CD4-positive, alpha-beta T cell treated with Interleukin-12 subunit alpha and Interleukin-12 subunit beta, for 1 hour (primary cell): ENCODE measurements at regions not wholly inside any gene's neighbourhood (a gene's known extent, or its start where the extent isn't known, plus 50 kb on each side); places are given as distances from the start of the nearest gene placed in this dataset.
A peak's percentile ranks its signal among the peaks of the same experiment; 100 is the strongest.
"Not testable (repeated sequence)": the region's sequence is repeated elsewhere in the genome, so short reads cannot be mapped to it uniquely, and the experiment has no call there.

Source experiments
- DNase-seq: peaks from one replicate; pipeline ENCODE4 v3.0.0-alpha.2; 2020

- DNase-seq, result not testable (repeated sequence)
Measured at GRCh38 chr9:39674437-39675210, 319.2 kb downstream of the SPATA31A1 start.

DNA sequence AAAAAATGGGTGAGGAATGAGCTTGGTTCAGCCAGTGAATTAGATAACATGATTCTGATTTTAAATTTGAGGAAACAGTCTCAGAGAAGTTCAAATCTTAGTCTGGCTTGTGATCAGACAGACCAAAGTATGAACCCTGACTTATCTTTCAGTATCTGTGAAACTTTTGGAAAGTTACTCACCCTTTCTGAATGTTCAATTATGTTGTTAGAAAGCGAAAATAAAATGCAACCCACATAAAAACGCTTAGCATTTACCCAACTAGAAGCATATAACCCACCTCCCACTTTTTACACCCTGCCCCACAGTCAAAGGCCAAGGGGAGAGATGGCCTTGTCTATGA, 319.7 kb downstream of the SPATA31A1 start:
- DNase-seq, result not testable (repeated sequence)

- DNase-seq, result not testable (repeated sequence)
Measured at GRCh38 chr9:39678534-39679263, 323.2 kb downstream of the SPATA31A1 start.

DNA sequence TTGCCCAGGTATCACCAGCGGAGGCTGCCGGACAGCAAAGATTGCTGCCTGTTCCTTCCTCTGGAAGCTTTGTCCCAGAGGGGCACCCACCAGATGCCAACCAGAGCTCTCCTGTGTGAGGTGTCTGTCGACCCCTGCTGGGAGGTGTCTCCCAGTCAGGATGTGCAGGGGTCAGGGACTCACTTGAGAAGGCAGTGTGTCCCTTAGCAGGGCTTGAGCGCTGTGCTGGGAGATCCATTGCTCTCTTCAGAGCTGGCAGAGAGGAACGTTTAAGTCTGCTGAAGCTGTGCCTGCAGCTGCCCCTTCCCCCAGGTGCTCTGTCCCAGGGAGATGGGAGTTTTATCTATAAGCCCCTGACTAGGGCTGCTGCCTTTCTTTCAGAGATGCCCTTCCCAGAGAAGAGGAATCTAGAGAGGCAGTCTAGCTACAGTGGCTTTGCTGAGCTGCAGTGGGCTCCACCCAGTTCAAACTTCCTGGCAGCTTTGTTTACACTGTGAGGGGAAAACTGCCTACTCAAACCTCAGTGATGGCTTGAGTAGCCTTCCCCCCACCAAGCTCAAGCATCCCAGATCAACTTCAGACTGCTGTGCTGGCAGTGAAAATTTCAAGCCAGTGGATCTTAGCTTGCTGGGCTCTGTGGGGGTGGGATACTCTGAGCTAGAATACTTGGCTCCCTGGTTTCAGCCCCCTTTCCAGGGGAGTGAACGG, 325.4 kb downstream of the SPATA31A1 start:
- DNase-seq, result not testable (repeated sequence)

GRCh38 chr9:39728862-39729261, 373.4 kb downstream of the SPATA31A1 start:
- not testable (repeated sequence) for DNase-seq

- DNase-seq, result not testable (repeated sequence)
Measured at GRCh38 chr9:39744898-39745297, 389.4 kb downstream of the SPATA31A1 start.

GRCh38 chr9:39775570-39775969, 420.1 kb downstream of the SPATA31A1 start:
- DNase-seq, result not testable (repeated sequence)

GRCh38 chr9:39791356-39791755, 435.9 kb downstream of the SPATA31A1 start:
- peak; percentile 23 for DNase-seq

GRCh38 chr9:39797935-39798334, 442.5 kb downstream of the SPATA31A1 start:
- not testable (repeated sequence) for DNase-seq

- DNase-seq, result not testable (repeated sequence)
Measured at GRCh38 chr9:39799252-39799651, 443.8 kb downstream of the SPATA31A1 start.

DNA sequence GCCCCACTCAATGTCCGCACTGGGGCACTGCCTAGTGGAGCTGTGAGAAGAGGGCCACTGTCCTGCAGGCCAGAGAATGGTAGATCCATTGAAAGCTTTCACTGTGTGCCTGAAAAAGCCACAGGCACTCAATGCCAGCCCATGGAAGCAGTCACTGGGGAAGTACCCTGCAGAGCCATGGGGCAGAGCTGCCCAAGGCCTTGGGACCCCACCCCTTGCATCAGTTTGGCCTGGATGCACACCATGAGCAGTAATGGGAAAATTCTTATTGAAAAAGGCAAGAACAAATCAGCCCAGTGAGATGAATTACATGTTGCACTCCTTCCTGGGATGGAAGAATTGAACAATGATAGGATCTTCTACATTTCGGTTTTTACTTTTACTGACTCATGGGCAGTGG, 447.1 kb downstream of the SPATA31A1 start:
- not testable (repeated sequence) for DNase-seq

DNA sequence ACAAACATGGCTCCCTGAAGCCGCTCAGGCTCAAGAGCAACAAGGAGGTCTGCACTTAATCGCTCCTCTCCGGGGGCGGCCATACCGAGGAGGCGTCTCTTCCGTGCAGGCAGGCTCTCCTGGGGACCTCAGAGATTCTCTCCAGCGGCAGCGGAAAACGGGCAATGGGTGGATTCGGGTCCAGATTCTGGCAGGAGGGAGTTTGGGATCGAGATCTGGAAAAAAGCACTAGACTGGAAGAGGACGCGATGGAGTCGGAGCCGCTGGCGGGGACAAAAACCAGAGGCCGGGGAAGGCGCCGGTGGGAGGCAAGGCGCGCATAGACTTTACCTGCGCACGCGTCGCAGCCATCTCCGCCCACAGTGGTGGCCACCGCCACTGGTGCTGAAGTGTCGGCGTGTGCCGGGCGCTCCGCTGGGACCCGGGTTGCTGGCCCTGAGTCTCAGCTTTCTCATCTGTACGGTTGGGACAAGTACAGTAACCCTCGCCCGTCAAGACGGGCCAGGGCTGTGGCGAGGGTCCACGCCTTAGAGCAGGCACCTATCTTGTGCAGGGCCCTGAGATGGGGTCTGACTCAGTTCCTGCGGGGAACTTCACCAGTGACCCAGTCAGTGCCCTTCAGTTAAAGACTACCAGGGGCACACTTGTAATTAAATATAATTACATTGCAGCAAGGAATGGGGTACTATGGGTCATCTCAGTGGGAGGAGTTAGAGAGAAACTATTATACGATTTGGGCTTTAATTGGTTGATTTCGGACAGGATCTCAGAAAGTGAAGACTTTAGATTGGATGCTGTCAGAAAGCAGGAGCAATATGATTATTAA, 454.1 kb downstream of the SPATA31A1 start:
- DNase-seq, result peak; percentile 52

DNA sequence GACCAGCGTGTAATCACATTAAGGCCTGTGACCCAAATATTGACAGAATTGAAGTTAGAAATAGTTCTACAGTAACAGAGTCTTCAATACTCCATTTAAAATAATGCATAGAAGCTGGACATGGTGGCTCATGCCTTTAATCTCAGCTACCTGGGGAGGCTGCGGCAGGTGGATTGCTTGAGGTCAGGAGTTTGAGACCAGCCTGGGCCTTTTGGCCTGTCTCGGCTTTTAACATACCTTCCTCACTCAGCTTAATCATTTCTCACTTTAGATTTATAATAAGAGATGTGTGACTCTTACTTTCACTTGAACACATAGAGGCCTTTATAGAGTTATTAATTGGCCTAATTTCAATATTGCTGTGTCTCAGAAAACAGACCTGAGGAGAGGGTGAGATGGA, 454.9 kb downstream of the SPATA31A1 start:
- not testable (repeated sequence) for DNase-seq

DNA sequence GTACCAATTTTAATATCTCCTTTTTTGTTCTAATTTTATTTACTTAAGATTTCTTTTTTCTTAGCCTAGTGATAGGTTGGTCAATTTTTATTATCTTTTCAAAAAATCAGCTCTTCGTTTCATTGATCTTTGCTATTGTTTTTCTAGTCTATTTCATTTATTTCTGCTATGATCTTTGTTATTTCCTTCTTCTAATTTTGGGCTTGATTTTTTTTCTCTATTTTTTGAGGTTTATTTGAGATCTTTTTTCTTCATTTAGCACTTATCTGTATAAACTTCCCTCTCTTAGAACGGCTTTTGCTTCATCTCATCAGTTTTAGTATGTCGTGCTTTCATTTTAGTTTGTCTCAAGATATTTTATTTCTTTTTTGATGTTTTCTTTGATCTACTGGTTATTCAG, 456.1 kb downstream of the SPATA31A1 start:
- not testable (repeated sequence) for DNase-seq

- DNase-seq, result not testable (repeated sequence)
Measured at GRCh38 chr9:39828457-39828856, 473.0 kb downstream of the SPATA31A1 start.
